Keratinocyte (primary cell): ENCODE measurements at regions not wholly inside any gene's neighbourhood (a gene's known extent, or its start where the extent isn't known, plus 50 kb on each side); places are given as distances from the start of the nearest gene placed in this dataset.

Experiments used
- CTCF ChIP-seq, 3 experiments: IDR thresholded peaks in 1 of 3; conservative IDR thresholded peaks in 1 of 3; optimal IDR thresholded peaks in 1 of 3; 2 replicates in 2 of 3; 3 replicates in 1 of 3; pipeline versions ENCODE3 to v1.5.1; 2011; ENCODE audit warnings: low read length in 3 of 3, mild to moderate bottlenecking in 3 of 3, moderate library complexity in 2 of 3, control low read depth in 1 of 3, inconsistent platforms in 1 of 3; ENCODE audit not compliant: insufficient read depth in 2 of 3; ENCODE audit errors: extremely low read depth in 1 of 3
- EZH2 ChIP-seq: IDR thresholded peaks from one replicate; pipeline ENCODE4 v1.6.1; 2012; ENCODE audit warnings: inconsistent platforms, mild to moderate bottlenecking, low read length, moderate library complexity

- no peak for TF ChIP-seq EZH2
- no peak for TF ChIP-seq CTCF (optimal IDR thresholded peaks at IDR 0.05 in 1 of 3, IDR thresholded peaks at IDR 0.05 in 1 of 3, conservative IDR thresholded peaks at IDR 0.05 in 1 of 3; ENCODE audit: extremely low read depth in 1 of 3, insufficient read depth in 2 of 3, low read length in 3 of 3)
Observed at GRCh38 chr11:116221351-116221750, 551.4 kb downstream of the BUD13 start.
